Type B pancreatic cell (in vitro differentiated cells): ENCODE measurements at regions not wholly inside any gene's neighbourhood (a gene's known extent, or its start where the extent isn't known, plus 50 kb on each side); places are given as distances from the start of the nearest gene placed in this dataset.
"Not testable (repeated sequence)": the region's sequence is repeated elsewhere in the genome, so short reads cannot be mapped to it uniquely, and the experiment has no call there.

Experiments used
- DNase-seq: peaks from one replicate; pipeline ENCODE4 v3.0.0; 2021; ENCODE audit warnings: mixed read lengths; ENCODE audit not compliant: unreplicated experiment; ENCODE audit errors: extremely low spot score
- H3K27ac Mint-ChIP-seq: 2 replicates; pipeline ENCODE4 v1.8.0; 2021; ENCODE audit warnings: mild to moderate bottlenecking, mixed read lengths
- H3K27me3 Mint-ChIP-seq: 2 replicates; pipeline ENCODE4 v1.8.0; 2021; ENCODE audit warnings: mixed read lengths
- H3K36me3 Mint-ChIP-seq: 2 replicates; pipeline ENCODE4 v1.8.0; 2021; ENCODE audit warnings: mixed read lengths
- H3K4me1 Mint-ChIP-seq: one replicate; pipeline ENCODE4 v1.8.0; 2021; ENCODE audit warnings: mixed read lengths; ENCODE audit not compliant: unreplicated experiment
- H3K4me3 Mint-ChIP-seq: 2 replicates; pipeline ENCODE4 v1.8.0; 2021; ENCODE audit warnings: mild to moderate bottlenecking, mixed read lengths
- H3K9me3 Mint-ChIP-seq: 2 replicates; pipeline ENCODE4 v1.8.0; 2021; ENCODE audit warnings: mixed read lengths
- TF ChIP-seq, protein P1 (sequence below): fragments of 200-600 bp; sonication (generic); conservative IDR thresholded peaks from 2 replicates; pipeline ENCODE4 v1.5.0; 2021; ENCODE audit warnings: antibody characterized with exemption, mild to moderate bottlenecking

DNA sequence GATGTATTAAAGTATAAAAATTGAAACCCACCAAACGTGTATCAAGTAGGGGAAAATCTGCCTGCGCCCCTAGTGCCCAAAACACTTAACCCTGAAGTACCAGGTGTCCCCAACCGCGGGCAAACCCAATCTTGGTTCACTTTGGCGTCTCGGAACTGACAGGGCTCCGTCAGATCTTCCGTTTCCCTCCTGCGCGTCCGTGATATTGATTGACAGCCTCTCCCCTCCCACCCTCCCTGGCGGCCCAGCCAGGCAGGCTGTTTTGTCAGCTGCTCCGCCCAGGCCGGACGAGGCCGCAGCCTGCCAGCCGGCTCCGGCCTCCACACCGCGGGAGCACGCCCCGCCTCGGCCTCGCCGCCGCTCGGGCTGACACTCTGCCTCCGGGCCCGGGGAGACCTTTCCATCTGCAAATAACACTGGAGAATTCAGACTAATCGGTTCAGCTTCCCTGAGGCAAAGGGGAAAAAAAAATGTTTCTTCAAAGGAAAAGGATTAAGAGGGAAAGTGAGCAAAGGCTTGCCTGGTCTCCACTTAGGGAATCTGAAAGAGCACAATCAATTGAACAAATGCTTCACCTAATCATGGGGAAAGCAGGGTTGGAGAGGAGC lies 234.9 kb upstream of the MCHR2 start:
- Mint-ChIP-seq H3K4me3 (peak overlapping the region; percentile 85), H3K27me3 (peaks cover 10% of the 10 kb centered on the region), H3K36me3 (no peaks in the 10 kb centered on the region), H3K9me3 (no peaks in the 10 kb centered on the region), H3K4me1 (peaks cover 34% of the 10 kb centered on the region), H3K27ac (peak overlapping the region; percentile 78)
- TF ChIP-seq, protein P1, sequence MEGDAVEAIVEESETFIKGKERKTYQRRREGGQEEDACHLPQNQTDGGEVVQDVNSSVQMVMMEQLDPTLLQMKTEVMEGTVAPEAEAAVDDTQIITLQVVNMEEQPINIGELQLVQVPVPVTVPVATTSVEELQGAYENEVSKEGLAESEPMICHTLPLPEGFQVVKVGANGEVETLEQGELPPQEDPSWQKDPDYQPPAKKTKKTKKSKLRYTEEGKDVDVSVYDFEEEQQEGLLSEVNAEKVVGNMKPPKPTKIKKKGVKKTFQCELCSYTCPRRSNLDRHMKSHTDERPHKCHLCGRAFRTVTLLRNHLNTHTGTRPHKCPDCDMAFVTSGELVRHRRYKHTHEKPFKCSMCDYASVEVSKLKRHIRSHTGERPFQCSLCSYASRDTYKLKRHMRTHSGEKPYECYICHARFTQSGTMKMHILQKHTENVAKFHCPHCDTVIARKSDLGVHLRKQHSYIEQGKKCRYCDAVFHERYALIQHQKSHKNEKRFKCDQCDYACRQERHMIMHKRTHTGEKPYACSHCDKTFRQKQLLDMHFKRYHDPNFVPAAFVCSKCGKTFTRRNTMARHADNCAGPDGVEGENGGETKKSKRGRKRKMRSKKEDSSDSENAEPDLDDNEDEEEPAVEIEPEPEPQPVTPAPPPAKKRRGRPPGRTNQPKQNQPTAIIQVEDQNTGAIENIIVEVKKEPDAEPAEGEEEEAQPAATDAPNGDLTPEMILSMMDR = peak; percentile 49
- peak; percentile 72 for DNase-seq

DNA sequence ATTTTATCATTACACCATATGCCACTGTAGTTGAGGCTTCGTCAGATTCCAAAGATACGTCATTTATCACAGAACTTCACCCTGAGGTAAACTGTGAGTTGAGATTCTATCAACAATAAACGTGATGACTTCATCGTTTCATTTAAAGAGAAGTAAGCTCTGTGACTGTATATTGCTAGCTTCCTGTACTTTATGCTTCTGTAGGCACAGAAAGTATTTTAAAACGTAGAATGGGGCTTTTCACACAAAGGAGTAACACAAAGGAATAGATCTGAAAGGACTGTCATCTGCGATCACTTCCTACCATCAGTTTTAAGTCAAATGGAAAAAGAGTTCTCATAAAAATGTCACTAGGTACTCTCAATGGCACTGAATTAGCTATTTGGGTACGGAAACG lies 234.4 kb upstream of the MCHR2 start:
- TF ChIP-seq, protein P1 = no peak
- Mint-ChIP-seq H3K27me3 (peaks cover 10% of the 10 kb centered on the region), H3K4me1 (peaks cover 34% of the 10 kb centered on the region), H3K36me3 (no peaks in the 10 kb centered on the region), H3K9me3 (no peaks in the 10 kb centered on the region), H3K4me3 (peak overlapping the region; percentile 80), H3K27ac (peak overlapping the region; percentile 78)
- no peak for DNase-seq

DNA sequence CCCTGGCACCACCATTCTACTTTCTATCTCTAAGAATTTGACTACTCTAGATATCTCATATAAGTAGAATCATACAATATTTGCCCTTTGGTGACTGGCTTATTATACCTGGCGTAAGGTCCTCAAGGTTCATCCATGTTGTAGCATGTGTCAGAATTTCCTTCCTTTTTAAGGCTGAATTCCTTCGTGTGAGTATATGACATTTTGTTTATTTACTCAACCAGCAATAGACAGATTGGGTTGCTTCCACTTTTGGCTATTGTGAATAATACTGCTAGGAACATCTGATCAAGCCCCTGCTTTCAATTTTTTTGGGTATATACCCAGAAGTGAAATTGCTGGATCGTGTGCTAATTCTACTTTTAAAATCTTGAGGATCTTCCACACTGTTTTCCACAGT lies 232.8 kb upstream of the MCHR2 start:
- TF ChIP-seq, protein P1 = no peak
- Mint-ChIP-seq H3K9me3 (no peaks in the 10 kb centered on the region), H3K4me1 (peaks cover 30% of the 10 kb centered on the region), H3K27me3 (peaks cover 10% of the 10 kb centered on the region), H3K36me3 (no peaks in the 10 kb centered on the region), H3K4me3 (no peak overlapping the region), H3K27ac (no peak overlapping the region)
- DNase-seq = no peak

DNA sequence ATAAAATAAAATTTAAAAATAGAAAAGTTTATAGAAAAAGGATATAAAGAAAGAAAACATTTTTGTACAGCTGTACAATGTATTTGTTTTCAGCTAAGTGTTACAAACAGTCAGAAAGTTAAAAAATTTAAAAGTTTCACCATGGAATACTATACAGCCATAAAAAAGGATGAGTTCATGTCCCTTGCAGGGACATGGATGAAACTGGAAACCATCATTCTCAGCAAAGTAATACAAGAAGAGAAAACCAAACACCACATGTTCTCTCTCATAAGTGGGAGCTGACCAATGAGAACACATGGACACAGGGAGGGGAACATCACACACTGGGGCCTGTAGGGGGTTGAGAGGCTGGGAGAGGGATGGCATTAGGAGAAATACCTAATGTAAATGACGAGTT lies 229.9 kb upstream of the MCHR2 start:
- H3K36me3 Mint-ChIP-seq, DNase-seq: not testable (repeated sequence)
- peaks cover 15% of the 10 kb centered on the region for H3K27me3 Mint-ChIP-seq

DNA sequence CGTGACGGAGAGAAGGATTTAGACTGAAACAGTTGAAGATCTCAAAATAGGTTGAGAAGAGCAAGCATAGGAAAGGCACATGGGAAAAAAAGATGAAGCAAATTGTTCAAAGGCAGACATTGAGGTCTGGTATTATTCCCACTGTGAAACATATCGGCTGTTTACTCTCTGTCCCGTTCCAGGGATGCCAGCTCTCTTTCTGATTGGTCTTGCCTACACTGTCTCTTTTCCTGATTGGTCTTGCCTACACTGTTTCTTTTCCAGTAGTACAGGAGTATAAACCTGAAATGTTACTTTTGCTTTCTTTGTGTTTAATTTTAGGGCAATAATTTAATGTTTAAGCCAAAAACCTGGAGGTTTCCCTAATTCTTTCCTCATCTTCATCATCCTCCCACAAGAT lies 226.5 kb upstream of the MCHR2 start:
- DNase-seq = no peak
- no peak overlapping the region for H3K27ac Mint-ChIP-seq
- H3K27me3 Mint-ChIP-seq = peaks cover 7% of the 10 kb centered on the region
- no peaks in the 10 kb centered on the region for H3K36me3 Mint-ChIP-seq
- H3K4me3 Mint-ChIP-seq = no peak overlapping the region
- H3K4me1 Mint-ChIP-seq = no peaks in the 10 kb centered on the region
- TF ChIP-seq, protein P1 = no peak
- H3K9me3 Mint-ChIP-seq = no peaks in the 10 kb centered on the region

More for the DNA sequence above, 229.9 kb upstream of the MCHR2 start:
- H3K4me3 Mint-ChIP-seq, H3K9me3 Mint-ChIP-seq, H3K4me1 Mint-ChIP-seq, H3K27ac Mint-ChIP-seq: not testable (repeated sequence)

DNA sequence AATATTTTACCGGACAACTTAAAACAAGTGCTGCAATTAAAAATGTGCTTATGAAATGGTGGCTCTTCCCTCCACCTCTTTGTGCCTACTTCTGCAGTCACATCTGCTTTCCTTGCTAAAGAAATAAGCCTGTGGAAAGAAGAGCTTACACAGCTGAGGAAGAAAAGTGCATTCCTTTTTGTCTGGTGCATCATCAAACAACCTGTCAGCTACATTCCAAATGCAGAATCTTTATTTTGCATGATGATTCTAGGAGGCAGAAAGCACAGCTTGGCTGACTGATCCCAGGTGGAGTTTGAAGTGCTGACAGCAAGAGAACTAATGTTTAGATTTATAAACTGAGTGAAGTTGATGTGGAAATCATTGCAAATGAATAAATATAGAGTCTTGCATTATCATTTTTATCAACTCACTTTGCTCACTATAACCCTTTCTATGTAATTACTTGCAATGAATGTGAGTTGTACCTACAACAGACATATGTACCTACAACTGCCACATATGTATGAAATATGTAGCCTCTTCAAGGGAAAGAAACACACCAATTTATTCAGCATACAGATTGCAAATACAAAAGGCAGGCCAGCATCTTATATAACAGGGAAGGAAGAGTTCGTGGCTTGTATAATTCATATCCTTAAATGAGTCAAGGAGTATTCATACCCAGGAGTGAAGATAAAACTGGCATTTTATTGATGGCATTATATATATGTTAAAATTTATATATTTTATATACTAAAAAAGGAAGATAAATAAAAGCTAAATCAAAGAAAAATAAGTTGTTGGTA lies 223.4 kb upstream of the MCHR2 start:
- no peak for DNase-seq
- no peak overlapping the region for H3K4me3 Mint-ChIP-seq
- TF ChIP-seq, protein P1 = no peak
- H3K27ac Mint-ChIP-seq = no peak overlapping the region
- no peaks in the 10 kb centered on the region for H3K4me1 Mint-ChIP-seq
- H3K36me3 Mint-ChIP-seq = no peaks in the 10 kb centered on the region
- peaks cover 7% of the 10 kb centered on the region for H3K27me3 Mint-ChIP-seq
- H3K9me3 Mint-ChIP-seq = no peaks in the 10 kb centered on the region
